HG03103 (cell line): ENCODE measurements at regions not wholly inside any gene's neighbourhood (a gene's known extent, or its start where the extent isn't known, plus 50 kb on each side); places are given as distances from the start of the nearest gene placed in this dataset.
"Not testable (repeated sequence)": the region's sequence is repeated elsewhere in the genome, so short reads cannot be mapped to it uniquely, and the experiment has no call there.

Experiments
- ATAC-seq: cut with Tn5 transposase; IDR thresholded peaks from one replicate; pipeline ENCODE4 v1.9.1; 2021; ENCODE audit warnings: low read depth; ENCODE audit not compliant: unreplicated experiment

- ATAC-seq: no peak
These were observed 133.5 kb upstream of the KRAS start for GRCh38 chr12:25384038-25384892.

GRCh38 chr12:25382311-25383106 is 131.8 kb upstream of the KRAS start:
- ATAC-seq: no peak

GRCh38 chr12:25377469-25378177 is 126.9 kb upstream of the KRAS start:
- peak; percentile 59 for ATAC-seq

DNA sequence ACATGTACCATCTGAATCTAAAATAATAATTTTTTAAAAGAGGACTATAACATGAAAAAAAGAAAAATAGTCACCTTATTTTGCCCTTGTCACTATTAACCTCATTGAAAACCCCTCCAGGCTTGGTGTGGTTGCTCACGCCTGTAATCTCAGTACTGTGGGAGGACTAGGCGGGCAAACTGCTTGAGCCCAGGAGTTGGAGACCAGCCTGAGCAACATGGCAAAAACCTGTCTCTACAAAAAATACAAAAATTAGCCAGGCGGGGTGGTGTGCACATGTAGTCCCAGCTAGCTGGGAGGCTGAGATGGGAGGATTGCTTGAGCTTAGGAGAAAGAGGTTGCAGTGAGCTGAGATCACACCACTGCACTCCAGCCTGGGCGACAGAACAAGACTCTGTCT is 126.3 kb upstream of the KRAS start:
- ATAC-seq: no peak

- no peak for ATAC-seq
These were observed 125.7 kb upstream of the KRAS start for GRCh38 chr12:25376407-25376806.

DNA sequence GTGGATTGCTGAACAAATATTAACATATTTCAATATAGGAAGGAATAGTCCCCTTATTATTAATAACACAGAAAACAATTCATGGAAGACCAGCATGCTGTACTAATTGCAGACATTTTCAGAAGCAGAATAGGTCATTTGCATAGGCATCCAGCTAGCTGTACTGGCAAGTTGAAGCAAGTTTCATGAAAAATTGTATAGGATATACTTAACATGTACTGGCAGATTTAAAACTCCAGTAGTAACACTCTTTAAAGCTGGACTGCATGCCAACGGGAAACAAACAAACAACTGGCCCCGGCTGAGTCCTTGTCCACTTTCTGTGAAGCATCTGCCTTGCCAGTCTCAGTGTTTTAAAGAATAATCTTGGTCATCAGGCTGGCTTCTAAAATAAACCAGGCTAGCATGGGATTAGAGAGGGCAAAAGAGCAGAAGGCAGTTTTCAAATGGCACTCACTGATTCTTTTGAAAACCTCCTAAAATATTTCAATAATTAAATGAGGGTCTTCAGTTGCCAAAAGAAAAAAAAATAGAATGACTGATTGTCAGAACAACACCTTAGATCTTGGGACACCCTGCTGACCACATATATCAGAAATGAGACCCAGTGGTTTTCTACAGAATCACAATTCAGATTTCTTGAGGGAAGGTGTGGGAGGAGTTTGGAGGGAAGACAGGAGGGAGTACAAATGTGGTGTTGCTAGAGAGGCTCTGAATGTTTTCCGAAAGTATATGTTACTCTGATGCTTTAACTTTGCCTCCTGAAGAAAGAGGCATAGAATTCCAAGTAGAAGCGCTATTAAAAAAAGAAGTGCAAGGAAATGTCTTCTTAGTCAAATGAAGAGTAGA is 122.5 kb upstream of the KRAS start:
- no peak for ATAC-seq

DNA sequence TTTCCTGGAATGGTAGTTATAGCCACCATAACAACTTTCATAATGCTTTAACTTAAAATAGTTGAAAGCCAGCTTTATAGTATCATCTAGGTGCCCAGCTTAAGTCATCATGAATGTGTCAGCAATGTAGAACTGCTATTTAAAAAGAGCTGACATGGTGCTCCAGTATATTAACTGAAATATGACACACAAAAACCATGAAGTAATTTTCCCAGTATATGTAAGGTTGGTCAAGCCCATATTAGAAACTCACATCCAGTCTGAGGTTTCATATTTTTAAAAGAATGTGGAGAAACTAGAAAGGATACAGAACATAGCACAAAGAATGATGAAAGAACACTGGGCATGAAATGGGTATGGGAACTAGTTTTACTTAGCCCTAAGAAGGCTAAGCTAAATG is 121.3 kb upstream of the KRAS start:
- no peak for ATAC-seq

GRCh38 chr12:25368557-25368956 is 117.8 kb upstream of the KRAS start:
- ATAC-seq: no peak

- no peak for ATAC-seq
These were observed 115.4 kb upstream of the KRAS start for GRCh38 chr12:25366122-25366521.

GRCh38 chr12:25365340-25365730 is 114.6 kb upstream of the KRAS start:
- ATAC-seq: no peak

- ATAC-seq: peak; percentile 79
These were observed 114.0 kb upstream of the KRAS start for GRCh38 chr12:25364529-25365339.

DNA sequence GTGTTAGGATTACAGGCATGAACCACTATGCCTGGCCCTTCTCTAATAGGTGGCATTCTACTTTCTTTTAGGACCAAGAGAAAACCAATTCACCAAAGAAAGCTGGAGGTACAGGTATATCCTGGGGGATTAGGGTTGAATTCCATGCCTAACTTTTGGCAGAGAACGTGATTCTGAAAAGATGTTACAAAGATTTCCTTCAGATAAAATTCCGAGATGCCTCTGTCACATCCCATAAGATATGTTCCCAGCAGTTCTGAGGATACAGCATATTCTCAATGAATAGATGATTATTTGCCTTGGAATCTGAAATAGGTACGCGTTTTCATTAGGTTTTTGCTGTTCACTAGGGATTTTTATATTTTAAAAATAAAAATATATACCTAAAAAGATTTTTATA is 111.9 kb upstream of the KRAS start:
- no peak for ATAC-seq

DNA sequence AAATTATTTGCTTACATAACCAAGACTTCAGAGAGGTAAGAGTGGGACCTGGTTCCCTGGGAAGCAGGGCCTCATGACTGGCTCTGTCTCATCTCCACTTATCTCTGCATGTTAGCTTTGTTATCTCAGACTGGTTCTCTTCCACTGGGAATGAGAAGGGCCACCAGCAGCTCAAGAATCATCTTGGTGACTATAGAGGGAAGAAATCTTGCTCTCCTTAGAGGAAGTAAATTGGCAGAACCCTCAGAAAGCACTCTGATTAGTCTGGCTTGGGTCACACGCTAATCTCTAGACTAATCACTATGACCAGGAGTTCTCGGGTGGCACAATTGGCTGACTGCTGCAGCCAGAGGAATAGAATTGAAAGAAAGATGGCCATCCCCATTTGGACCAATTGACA is 110.8 kb upstream of the KRAS start:
- no peak for ATAC-seq

DNA sequence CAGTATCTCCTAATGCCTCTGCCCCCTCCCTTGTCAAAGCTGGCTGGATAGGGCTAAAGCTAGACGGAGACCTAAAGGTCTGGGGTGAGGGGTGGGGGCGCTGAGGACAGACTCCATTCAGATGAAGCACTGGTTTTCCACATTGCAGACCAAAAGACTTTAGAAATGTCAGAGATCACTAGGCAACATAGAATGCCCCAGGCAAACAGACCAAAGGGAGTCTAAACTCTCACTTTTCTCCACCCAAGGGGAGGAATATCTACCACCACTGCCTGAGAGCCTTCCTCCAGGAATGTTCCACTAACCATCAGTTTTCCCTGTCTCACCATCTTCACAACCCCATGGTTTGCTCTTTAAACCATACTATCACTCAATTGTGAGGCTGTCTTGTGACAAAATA is 106.9 kb upstream of the KRAS start:
- no peak for ATAC-seq

DNA sequence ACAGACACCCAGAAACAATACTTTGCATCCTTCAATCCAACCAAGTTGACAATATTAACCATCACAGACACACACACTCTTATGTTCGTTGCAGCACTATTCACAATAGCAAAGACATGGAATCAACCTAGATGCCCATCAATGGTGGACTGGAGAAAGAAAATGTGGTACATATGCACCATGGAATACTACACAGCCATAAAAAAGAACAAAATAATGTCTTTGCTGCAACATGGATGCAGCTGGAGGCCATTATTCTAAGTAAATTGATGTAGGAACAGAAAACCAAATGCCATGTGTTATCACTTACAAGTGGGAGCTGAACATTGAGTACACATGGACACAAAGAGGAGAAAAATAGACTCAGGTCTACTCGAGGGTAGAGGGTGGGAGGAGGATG is 102.2 kb upstream of the KRAS start:
- not testable (repeated sequence) for ATAC-seq

GRCh38 chr12:25352083-25352918 is 101.6 kb upstream of the KRAS start:
- ATAC-seq: no peak

DNA sequence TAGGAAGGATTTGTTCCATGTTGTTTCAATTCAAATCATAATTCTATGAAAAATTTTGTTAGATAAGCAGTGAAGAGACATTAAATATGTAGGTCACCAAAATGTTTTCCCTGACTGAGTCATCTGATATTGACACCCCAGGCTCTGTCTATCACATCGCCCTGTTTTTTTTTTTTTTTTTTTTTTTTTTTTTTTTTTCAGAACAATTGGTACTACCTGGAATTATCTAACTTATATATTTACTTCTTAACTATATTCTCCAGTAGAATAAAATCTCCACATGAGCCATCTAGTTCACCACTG is 97.8 kb upstream of the KRAS start:
- ATAC-seq: no peak

GRCh38 chr12:25347716-25348592 is 97.2 kb upstream of the KRAS start:
- no peak for ATAC-seq
